Esophagus muscularis mucosa (tissue), 4 donors: ENCODE measurements at regions not wholly inside any gene's neighbourhood (a gene's known extent, or its start where the extent isn't known, plus 50 kb on each side); places are given as distances from the start of the nearest gene placed in this dataset.

Experiments used
- EP300 ChIP-seq: sonication (generic); formaldehyde crosslinking; IDR thresholded peaks from one replicate; pipeline ENCODE4 v1.6.1; 2017; ENCODE audit warnings: antibody characterized with exemption
- POLR2AphosphoS5 ChIP-seq, 2 donors: sonication (generic); formaldehyde crosslinking; IDR thresholded peaks; one replicate each; pipeline ENCODE4 v1.6.1; 2017; ENCODE audit warnings: antibody characterized with exemption in 2 of 2
- TF ChIP-seq, protein P1 (sequence below), 3 experiments: fragments of 200-600 bp in 2 of 3; fragments of 450-650 bp in 1 of 3; sonication (generic) in 2 of 3; IDR thresholded peaks; one replicate each; pipeline ENCODE4 v1.5.1; 2017 to 2019; ENCODE audit warnings: antibody characterized with exemption in 3 of 3, mild to moderate bottlenecking in 2 of 3, moderate library complexity in 1 of 3

DNA sequence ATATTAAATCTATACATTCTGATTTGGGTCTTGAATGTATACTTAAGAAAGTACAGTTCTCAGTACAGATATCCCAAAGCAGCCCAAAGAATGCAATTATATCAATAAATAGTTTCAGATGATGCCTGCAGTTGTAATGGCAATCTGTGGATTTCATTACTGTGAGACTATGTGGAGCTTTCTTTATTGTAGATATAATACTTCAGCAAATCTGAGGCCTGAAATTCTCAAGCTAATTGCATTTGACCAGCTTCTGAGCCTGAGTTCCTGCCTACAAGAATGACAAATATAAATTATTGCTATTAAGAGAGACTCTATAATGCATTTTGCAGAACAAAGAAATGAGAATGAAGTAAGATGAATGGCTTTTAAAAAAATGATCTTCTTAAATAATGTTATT is 320.3 kb downstream of the DKK2 start:
- TF ChIP-seq POLR2AphosphoS5 (IDR thresholded peaks at IDR 0.05) (no peak), EP300 (no peak)
- TF ChIP-seq, protein P1, sequence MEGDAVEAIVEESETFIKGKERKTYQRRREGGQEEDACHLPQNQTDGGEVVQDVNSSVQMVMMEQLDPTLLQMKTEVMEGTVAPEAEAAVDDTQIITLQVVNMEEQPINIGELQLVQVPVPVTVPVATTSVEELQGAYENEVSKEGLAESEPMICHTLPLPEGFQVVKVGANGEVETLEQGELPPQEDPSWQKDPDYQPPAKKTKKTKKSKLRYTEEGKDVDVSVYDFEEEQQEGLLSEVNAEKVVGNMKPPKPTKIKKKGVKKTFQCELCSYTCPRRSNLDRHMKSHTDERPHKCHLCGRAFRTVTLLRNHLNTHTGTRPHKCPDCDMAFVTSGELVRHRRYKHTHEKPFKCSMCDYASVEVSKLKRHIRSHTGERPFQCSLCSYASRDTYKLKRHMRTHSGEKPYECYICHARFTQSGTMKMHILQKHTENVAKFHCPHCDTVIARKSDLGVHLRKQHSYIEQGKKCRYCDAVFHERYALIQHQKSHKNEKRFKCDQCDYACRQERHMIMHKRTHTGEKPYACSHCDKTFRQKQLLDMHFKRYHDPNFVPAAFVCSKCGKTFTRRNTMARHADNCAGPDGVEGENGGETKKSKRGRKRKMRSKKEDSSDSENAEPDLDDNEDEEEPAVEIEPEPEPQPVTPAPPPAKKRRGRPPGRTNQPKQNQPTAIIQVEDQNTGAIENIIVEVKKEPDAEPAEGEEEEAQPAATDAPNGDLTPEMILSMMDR (IDR thresholded peaks at IDR 0.05) = no peak
